GM19025 (cell line): ENCODE measurements at regions not wholly inside any gene's neighbourhood (a gene's known extent, or its start where the extent isn't known, plus 50 kb on each side); places are given as distances from the start of the nearest gene placed in this dataset.
"Not testable (repeated sequence)": the region's sequence is repeated elsewhere in the genome, so short reads cannot be mapped to it uniquely, and the experiment has no call there.

Experiments used
- ATAC-seq: cut with Tn5 transposase; IDR thresholded peaks from one replicate; pipeline ENCODE4 v1.9.1; 2021; ENCODE audit warnings: mild to moderate bottlenecking, low read depth, moderate library complexity; ENCODE audit not compliant: unreplicated experiment

DNA sequence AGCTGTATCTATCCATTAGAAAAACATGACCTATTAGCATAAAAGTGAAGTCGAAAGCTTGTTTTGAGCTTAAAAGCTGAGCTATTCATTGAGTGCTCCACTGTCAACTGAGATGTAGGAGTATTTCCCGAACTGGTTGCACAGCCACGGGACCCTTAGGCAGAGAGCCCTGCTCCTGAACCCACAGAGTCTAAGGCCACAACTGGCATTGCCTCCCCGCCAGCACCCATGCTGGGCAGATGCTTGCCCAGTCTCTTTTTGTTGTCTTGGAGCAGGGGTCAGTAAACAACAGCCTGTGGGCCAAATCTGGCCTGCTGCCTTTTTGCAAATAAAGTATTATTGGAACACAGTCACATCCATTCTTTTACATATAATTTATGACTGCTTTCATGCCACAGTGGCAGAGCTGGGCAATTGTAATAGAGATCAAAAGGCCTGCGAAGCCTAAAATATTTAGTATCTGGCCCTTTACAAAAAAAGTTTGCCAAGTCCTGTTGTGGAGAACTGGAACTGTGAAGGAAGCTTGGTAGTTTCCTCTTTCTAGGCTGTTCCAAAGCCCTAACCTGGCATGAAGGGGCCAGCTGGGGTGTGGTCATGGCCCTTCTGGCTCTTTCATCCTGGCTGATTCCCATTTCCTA lies 58.4 kb upstream of the WAPL start:
- ATAC-seq = no peak

DNA sequence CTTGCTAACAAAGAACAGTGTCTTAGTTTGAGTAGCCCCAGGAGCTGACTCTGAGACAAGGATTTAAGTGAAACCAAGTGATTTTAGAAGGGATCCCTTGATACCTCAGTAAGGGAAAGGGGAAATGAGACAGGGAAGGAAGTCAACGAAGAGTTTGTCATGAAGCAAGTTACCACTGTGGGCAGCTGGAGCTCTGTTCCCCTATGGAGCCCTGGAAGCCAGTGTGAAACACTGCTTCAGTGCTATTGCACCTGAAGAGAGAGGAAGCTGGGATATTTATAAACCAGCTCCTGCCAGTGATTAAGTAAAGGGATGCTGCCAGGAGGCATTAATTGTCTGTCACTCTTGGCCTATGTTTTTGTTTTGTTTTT lies 58.9 kb upstream of the WAPL start:
- ATAC-seq = no peak

DNA sequence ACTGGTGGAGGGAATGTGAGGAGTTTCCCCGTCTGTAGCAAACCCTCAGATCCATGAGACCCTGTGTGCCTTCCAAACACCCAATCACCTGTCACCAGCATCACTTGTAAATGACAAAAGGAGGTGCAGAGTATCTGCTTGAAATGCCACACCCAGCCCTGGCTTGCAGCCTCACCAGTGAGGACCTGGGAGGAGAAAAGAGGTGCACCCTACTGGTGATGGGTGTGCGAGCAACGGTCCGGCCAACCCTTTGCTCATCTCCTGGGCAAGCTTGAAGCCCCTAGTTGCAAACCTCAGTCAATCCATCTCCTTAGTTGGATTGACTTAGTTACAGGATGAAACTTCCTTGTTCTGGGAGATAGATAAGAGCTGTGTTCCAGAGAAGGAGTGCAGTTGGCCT lies 62.4 kb upstream of the WAPL start:
- ATAC-seq = no peak

DNA sequence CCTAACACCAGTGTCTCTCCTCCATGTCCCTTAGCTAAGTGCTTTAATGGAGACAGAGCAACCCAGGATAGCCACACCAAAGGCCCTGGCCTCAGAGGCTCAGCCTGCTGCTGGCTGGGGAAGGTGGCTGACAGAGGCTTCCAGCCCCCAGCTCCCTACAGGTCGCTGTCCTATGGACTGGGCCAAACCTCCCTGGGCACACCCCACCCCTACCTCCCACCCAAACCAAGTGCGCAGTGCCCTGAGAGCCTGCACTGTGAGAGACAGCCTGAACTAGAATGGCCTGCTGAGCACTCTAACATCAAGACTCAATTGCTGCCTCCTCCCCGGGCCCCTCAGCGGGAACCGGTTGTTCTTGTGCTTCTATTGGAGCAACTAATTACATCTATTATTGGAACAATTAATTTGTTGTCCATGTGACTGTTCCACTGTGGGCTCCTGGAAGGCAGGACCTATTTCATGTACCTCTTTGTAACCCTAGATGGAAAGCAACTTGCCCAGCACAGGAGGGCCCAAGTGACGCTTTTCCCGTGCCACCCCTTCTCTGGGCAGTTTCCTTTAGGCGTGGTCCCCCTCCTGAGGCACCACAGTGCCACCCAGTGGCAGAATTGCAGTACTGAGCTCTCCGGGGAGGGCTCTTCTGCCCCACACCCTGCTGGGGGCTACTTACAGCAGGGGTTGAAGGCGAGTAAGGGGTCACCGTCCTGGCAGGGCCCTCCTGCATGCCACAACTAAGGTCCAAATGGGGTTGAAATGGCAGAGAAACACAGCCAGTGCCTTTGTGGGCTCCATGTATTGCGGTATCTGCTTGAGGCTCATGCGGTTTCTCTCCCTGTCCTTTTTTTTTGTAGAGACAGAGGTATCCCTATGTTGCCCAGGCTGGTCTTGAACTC lies 63.7 kb upstream of the WAPL start:
- ATAC-seq = peak; percentile 77

DNA sequence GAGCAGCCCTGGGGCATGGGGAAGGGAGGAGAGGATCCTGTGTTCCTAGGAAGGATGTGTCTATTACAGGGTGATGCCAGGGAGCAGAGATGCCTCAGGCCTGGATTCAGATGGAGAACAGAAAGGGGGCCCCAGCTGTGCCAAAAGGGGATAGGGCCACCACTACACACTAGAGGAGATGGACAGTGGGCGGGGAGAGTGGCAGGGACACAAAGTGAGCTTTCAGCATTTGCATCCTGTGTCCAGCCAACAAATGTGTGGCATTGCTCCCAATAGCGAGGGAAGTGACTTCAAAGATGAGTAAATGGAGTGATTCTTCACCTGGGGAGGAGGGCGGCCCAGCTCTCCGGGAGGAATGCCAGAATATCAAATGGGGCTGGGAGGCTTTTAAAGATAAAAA lies 64.9 kb upstream of the WAPL start:
- ATAC-seq = no peak

DNA sequence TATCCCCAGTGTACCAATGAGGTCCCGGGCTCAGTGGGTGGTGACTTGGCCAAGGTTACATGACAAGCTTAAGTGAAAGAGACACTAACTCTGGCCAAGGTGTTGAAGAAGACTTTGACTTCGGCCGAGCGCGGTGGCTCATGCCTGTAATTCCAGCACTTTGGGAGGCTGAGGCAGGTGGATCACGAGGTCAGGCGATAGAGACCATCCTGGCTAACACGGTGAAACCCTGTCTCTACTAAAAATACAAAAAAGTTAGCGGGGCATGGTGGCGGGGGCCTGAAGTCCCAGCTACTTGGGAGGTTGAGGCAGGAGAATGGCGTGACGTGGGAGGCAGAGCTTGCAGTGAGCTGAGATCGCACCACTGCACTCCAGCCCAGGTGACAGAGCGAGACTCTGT lies 65.6 kb upstream of the OPN4 start:
- not testable (repeated sequence) for ATAC-seq

DNA sequence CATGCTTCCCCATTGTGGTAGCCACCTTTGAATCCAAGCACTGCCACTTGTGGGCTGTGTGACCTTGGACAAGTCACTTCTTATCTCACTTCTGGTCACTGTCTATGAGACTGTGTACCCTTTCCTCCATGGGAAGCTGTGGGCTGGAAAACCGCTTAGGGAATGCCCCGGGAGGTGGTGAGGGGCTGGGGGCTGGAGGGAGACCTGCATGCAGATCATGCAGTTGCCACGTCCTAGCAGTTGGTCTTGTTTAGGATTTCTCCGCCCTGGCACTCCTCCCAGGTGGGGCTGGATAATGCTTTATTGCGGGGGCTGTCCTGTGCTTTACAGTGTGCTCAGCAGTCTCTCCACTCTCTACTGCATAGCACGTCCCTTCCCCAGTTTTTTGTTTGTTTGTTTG lies 62.9 kb upstream of the OPN4 start:
- no peak for ATAC-seq

DNA sequence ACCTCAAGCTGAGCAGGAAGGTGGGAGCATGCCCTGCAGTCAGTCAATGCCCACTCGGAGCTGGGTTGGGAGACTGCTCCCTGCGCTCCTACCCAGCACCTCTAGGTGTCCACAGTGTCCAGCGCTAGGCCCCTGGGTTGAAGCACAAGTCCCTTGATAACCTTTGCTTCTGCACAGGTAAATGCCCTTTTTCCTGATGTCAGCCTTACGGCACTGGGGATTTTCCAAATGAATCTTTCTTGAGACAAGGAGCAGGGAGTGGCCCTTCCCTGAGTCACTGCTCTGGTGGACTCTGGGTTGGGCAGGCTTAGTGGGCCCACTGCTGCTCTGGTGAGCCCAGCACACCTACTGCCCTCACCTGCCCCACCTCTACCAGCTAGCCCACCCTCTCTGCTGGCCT lies 61.9 kb upstream of the OPN4 start:
- ATAC-seq = no peak

DNA sequence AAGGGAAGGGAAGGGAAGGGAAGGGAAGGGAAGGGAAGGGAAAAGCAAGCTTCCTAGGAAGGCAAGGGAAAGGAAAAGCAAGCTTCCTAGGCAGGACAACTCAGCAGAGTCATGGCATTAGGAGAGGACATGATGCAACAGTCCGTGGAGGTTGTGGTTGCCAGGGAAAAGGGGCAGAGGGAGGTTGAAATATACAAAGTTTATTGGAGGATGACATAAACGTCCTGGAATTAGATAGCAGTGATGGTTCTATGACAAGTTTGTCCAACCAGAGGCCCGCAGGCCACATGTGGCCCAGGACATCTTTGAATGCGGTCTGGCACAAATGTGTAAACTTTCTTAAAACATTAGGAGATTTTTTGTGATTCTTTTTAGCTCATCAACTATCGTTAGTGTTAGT lies 59.8 kb upstream of the OPN4 start:
- no peak for ATAC-seq

DNA sequence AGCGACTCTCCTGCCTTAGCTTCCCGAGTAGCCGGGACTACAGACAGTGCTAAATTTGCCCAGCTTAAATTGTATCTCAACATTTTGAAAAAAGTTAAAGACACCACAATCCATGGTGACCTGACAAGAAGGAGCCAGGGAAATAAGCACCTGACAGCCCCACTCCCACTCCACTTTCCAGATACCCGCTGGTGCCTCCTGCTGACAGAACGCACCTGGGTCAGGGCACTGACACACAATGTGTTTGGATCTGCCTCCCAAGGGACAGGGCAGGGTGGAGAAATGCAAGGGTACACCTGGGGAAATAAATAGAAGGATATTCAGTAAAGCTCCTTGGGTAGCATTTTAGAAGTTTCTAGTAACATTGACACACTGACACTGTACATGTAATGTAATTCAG lies 58.9 kb upstream of the OPN4 start:
- no peak for ATAC-seq

DNA sequence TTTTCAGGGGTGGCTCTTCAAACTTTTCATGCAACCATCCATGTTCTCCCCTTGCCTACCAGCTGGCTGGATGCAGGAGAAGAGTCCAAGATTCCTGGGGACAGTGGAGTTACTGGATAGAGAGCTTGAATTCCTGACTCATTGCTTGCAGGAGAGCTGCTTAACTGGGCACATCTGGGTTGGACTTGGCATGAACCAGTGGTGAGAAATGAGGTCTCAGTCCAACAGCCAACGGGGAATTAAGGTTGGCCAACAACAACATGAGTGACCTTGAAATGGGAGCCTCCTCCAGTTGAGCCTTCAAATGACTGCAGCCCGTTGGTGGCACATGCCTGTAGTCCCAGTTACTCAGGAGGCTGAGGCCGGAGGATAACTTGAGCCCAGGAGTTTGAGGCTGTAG lies 58.1 kb upstream of the OPN4 start:
- ATAC-seq = no peak

DNA sequence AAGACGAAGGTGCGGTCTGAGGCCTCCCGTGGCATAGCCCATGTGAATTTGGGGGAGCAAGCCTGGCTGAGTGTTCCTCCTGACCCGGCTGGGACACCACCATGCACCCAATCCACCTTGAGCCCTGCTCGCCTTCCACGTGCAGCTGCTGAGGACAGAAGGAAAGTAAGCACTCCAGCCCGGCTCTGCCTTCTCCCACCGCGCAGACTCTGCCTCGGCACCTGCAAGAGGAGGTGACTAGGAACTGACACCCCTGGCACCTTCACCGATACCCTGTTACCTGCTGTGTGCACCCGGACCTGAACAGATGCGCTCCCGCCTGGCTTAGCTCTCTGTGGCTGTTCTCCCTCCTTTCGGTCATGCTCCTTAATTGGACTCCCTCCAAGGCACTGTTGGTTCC lies 57.0 kb upstream of the OPN4 start:
- ATAC-seq = no peak

DNA sequence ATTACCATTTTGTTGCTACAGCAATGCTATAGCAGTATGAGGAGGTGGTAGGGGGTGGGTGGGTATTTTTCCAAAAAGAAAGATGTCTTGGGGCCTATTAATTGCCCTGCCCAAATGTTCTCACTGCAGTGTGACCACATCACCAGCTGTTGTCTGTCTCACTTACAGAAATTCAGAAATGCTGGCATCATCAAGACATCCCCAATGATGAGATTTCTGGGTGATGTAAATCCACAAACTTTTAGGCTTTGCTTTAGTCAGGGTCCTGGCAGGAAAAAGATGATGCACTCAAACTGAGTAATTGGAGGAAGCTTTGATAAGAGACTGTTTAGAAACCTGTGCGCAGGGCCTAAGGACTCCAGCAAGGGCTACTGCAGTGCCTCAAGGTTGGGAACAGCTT lies 56.2 kb upstream of the OPN4 start:
- ATAC-seq = no peak

DNA sequence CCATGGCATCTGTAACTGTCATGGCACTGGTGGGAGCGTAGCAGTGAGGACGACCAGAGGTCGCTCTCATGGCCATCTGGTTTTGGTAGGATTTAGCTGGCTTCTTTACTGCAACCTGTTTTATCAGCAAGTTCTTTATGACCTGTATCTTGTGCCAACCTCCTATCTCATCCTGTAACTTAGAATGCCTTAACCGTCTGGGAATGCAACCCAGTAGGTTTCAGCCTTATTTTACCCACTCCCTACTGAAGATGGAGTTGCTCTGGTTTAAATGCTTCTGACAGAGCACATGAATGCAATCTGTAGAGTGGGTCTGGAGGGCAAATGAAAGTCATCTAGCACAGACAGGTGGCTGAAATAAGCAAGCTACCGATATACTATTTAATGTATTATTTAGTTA lies 55.3 kb upstream of the OPN4 start:
- no peak for ATAC-seq

DNA sequence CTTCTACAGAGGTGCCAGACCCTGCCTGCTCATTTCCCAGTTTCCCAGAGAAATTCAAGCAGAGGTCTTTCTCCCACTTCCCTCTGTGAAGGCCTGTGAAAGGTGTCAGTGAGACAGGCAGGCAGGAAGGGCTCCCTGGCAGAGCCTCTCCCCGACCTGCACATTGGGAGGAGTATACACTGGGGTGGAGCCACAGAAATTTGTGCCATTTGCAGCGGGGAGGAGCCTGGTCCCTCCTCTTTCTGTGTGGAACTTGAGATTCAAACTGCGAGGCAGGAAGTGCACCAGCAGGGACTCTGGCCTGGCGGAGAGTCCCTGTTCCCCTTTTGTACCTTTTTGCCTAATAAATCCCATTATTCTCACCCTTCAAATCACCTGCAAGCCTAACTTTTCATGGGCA lies 54.6 kb upstream of the OPN4 start:
- ATAC-seq = peak; percentile 53

DNA sequence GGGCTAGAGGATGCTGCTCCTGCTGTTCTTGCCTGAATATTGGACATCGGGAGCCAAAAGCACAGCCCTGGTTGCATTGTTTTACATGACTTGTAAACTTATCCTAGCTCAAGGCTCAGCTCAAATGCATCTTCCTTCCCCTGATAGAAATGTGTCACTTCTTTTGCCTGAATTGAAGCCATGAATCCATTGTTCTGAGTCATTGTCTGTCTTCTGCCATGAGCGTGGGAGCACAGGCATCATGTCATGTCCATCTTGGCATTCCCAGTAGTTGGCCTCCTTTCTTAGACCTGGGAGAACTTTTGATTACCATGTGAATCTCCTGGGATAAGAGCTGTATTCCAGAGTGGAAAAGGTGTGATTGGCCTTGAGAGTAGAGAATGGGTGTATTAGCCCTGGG lies 54.1 kb upstream of the OPN4 start:
- ATAC-seq = no peak

DNA sequence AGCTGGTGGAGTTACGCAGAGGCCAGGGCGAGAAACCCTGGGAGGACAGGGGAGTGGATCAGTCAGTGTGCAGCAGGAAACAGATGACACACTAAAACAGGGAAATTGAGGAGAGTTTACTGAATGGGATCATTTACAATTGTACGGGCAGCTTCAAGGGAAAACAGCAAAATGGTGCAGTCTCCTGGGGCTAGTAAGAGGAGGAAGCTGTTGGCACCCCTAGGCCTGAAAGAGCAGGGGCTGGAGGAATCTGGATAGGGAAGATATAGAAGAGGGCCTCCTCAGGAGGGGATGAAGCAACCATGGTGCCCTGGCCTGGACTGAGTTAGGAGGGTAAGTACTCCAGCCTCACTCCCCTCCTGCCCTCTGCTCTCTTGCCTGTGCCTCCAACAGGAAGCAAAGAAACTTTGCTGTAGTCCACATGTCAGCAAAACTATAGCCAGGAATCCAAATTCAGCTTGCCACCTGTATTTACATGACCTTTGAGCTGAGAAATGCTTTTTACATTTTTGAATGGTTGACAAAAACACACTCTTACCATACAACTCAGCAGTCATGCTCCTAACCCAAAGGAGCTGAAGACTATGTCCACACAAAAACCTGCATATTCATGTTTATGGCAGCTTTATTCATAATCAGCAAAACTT lies 52.3 kb upstream of the OPN4 start:
- no peak for ATAC-seq

DNA sequence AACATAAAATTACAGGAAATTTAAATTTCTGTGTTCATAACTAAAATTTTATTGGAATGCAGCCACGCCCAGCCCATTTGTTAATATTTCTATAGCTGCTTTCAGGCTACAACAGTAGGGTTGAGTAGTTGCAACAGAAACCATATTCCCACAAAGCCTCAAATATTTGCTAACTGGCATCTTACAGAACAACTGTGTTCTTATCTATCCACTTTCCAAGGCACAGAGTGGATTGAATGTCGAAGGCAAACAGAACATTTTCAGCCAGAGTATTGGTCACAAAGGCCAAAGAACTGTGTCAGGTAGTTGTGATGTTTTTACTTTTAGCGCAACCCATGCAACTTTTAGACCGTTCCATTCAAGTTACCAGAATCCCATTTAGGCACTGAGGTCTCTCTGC lies 51.1 kb upstream of the OPN4 start:
- ATAC-seq = no peak
